Keratinocyte (primary cell): ENCODE measurements at regions not wholly inside any gene's neighbourhood (a gene's known extent, or its start where the extent isn't known, plus 50 kb on each side); places are given as distances from the start of the nearest gene placed in this dataset.

Experiments
- EZH2 ChIP-seq: IDR thresholded peaks from one replicate; pipeline ENCODE4 v1.6.1; 2012; ENCODE audit warnings: inconsistent platforms, mild to moderate bottlenecking, low read length, moderate library complexity
- TF ChIP-seq, protein P1 (sequence below), 3 experiments: IDR thresholded peaks in 1 of 3; conservative IDR thresholded peaks in 1 of 3; optimal IDR thresholded peaks in 1 of 3; 2 replicates in 2 of 3; 3 replicates in 1 of 3; pipeline versions ENCODE3 to v1.5.1; 2011; ENCODE audit warnings: low read length in 3 of 3, mild to moderate bottlenecking in 3 of 3, moderate library complexity in 2 of 3, control low read depth in 1 of 3, inconsistent platforms in 1 of 3; ENCODE audit not compliant: insufficient read depth in 2 of 3; ENCODE audit errors: extremely low read depth in 1 of 3

DNA sequence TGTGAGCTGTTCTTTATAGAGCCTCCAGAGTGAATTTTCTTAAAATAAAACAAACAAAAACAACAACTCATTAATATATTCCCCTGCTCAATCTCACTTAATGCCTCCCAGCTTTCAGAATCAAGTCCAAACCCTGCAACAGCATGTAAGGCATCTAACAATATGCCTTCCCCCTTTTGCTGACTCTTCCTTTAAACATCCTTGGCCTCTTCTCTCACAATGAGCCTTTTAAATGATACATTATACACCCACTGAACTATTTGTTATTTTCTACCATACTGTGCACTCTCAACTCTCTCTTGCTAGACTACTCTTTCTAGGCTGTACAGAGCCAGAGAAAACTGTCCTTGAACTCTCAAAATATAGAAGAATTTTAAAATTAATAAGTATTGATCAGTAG lies 115.2 kb upstream of the SNX7 start:
- no peak for TF ChIP-seq EZH2
- TF ChIP-seq, protein P1, sequence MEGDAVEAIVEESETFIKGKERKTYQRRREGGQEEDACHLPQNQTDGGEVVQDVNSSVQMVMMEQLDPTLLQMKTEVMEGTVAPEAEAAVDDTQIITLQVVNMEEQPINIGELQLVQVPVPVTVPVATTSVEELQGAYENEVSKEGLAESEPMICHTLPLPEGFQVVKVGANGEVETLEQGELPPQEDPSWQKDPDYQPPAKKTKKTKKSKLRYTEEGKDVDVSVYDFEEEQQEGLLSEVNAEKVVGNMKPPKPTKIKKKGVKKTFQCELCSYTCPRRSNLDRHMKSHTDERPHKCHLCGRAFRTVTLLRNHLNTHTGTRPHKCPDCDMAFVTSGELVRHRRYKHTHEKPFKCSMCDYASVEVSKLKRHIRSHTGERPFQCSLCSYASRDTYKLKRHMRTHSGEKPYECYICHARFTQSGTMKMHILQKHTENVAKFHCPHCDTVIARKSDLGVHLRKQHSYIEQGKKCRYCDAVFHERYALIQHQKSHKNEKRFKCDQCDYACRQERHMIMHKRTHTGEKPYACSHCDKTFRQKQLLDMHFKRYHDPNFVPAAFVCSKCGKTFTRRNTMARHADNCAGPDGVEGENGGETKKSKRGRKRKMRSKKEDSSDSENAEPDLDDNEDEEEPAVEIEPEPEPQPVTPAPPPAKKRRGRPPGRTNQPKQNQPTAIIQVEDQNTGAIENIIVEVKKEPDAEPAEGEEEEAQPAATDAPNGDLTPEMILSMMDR (optimal IDR thresholded peaks at IDR 0.05 in 1 of 3, IDR thresholded peaks at IDR 0.05 in 1 of 3, conservative IDR thresholded peaks at IDR 0.05 in 1 of 3; ENCODE audit: extremely low read depth in 1 of 3, insufficient read depth in 2 of 3, low read length in 3 of 3), result no peak
